Adrenal gland (tissue), 9 donors: ENCODE measurements at regions not wholly inside any gene's neighbourhood (a gene's known extent, or its start where the extent isn't known, plus 50 kb on each side); places are given as distances from the start of the nearest gene placed in this dataset.
"Not testable (repeated sequence)": the region's sequence is repeated elsewhere in the genome, so short reads cannot be mapped to it uniquely, and the experiment has no call there.

ENCODE experiments used
- DNase-seq, 7 donors: peaks; one replicate each; pipeline ENCODE4 v3.0.0-alpha.2; 2019 to 2020
- H3K27ac ChIP-seq, 5 donors: fragments of 200-600 bp; sonication (generic) in 4 of 5; 1 replicate in 3 of 5; 2 replicates in 2 of 5; pipeline versions ENCODE4 v1.5.1 to v1.8.0; 2016 to 2020; ENCODE audit warnings: mild to moderate bottlenecking in 1 of 5
- H3K27me3 ChIP-seq: fragments of 200-600 bp; 2 replicates; pipeline ENCODE4 v1.8.0; 2021
- H3K36me3 ChIP-seq, 2 donors: fragments of 200-600 bp; replicated peaks in 1 of 2; 1 replicate in 1 of 2; 2 replicates in 1 of 2; pipeline versions ENCODE4 v1.5.1 to v1.8.0; 2018 to 2022
- H3K4me1 ChIP-seq, 2 donors: fragments of 200-600 bp; replicated peaks in 1 of 2; 1 replicate in 1 of 2; 2 replicates in 1 of 2; pipeline versions ENCODE4 v1.5.1 to v1.8.0; 2018 to 2021
- H3K4me3 ChIP-seq, 4 donors: fragments of 200-600 bp; sonication (generic) in 3 of 4; one replicate each; pipeline ENCODE4 v1.5.1; 2016 to 2018
- H3K9me3 ChIP-seq, 3 donors: fragments of 200-600 bp; sonication (generic) in 1 of 3; replicated peaks in 1 of 3; 1 replicate in 2 of 3; 2 replicates in 1 of 3; pipeline versions ENCODE4 v1.5.1 to v1.8.0; 2016 to 2021
- WGBS, 4 donors: extraction: QIAGEN DNeasy Blood & Tissue Kit in 2 of 4; methylation state at CpG; one replicate each; pipeline versions ENCODE4 v1.1.5 to v1.1.7; 2013 to 2017; 5-methylcytosine and 5-hydroxymethylcytosine counted together
- intact Hi-C, 2 donors: fragments of 100-400 bp; cut with DNase I; formaldehyde crosslinking; loops; one replicate each; pipeline versions ENCODE4 v1.14.1 to v1.15.0; 2022 to 2023
- donor health status: healthy with polysubstance abuse.
- donor health status: Bipolar disorder and iron deficiency.
- donor health status: DM: yes; HTN: yes; CAD: no.
- donor health status: DM: no; HTN: no; CAD: no.
- donor health status: DM: no; HTN: no; CAD: no.

DNA sequence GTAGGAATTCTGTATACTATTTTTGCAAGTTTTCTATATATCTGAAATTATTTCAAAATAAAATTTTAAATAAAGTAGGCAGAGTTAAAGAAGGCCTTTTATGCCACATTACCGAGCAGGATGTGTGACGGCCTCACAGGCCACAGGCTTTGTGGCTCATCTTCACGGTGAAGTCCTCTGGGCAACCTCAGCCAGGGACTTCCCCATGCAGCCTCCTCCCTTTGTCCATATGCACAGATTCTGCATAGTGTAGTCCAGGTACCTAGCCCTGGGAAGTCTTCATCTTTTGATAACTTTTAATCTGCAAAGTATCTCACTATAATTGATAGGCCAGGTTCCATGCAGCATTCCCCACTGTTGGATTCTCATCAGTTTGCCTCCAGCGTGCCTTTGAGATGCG lies 62.8 kb downstream of the ARHGAP11B start:
- 84 to 99% (median 95%) methylated on average over 4 to 5 of the region's 5 CpGs for WGBS, 4 donors
- H3K9me3 ChIP-seq: not testable (repeated sequence)

DNA sequence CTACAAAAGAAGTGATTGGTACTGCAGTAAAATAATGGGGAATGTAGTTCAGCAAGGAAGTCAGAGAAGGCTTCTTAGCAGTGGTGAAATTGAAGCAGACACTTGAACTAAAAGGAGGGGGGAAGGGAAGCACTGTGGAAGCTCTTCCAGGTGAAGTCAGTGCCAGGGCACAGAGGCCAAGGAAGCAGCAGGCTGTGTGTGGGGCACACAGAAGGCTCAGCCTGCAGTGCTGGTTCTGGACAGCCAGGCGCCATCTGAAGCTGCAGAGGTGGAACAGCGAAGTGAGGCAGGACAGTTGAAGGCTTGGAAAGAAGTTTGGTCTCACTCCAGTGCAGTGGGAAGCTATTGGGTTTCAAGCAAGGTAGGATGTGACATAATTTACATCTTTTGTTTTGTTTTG lies 64.2 kb downstream of the ARHGAP11B start:
- H3K27ac ChIP-seq, H3K27me3 ChIP-seq, H3K4me3 ChIP-seq, intact Hi-C loops, H3K9me3 ChIP-seq, H3K4me1 ChIP-seq, H3K36me3 ChIP-seq, DNase-seq: not testable (repeated sequence)
- WGBS, 4 donors: 65 to 90% (median 77%) methylated on average over 2 of the region's 2 CpGs; no CpG with 5 or more reads in 1 of the 4 donors

More for the DNA sequence above, 62.8 kb downstream of the ARHGAP11B start:
- DNase-seq, intact Hi-C loops, H3K4me3 ChIP-seq, H3K27ac ChIP-seq, H3K4me1 ChIP-seq, H3K36me3 ChIP-seq, H3K27me3 ChIP-seq: not testable (repeated sequence)

DNA sequence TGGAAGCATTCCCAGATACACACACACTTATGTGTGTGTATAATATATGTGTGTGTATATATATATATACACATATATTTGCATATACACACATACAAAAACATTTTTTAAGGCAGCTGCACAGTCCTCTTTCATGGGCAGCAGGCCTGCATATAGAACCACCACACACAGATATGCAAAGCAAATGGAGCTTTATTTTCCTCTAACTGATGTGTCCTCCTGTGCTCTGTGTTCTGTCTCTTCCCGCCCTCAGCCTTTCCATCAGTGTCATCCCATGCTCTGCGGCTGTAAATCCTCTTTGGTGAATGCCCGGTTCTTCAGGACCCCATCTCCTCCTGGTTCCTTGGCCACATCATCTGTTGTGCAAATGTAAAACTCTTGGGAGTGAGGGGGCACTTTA lies 69.9 kb downstream of the ARHGAP11B start:
- intact Hi-C loops, H3K4me3 ChIP-seq, DNase-seq, H3K9me3 ChIP-seq, H3K36me3 ChIP-seq, H3K27me3 ChIP-seq, H3K4me1 ChIP-seq, H3K27ac ChIP-seq: not testable (repeated sequence)
- WGBS, 4 donors: 100% methylated on average over 1 to 2 of the region's 3 CpGs; no CpG with 5 or more reads in 2 of the 4 donors

DNA sequence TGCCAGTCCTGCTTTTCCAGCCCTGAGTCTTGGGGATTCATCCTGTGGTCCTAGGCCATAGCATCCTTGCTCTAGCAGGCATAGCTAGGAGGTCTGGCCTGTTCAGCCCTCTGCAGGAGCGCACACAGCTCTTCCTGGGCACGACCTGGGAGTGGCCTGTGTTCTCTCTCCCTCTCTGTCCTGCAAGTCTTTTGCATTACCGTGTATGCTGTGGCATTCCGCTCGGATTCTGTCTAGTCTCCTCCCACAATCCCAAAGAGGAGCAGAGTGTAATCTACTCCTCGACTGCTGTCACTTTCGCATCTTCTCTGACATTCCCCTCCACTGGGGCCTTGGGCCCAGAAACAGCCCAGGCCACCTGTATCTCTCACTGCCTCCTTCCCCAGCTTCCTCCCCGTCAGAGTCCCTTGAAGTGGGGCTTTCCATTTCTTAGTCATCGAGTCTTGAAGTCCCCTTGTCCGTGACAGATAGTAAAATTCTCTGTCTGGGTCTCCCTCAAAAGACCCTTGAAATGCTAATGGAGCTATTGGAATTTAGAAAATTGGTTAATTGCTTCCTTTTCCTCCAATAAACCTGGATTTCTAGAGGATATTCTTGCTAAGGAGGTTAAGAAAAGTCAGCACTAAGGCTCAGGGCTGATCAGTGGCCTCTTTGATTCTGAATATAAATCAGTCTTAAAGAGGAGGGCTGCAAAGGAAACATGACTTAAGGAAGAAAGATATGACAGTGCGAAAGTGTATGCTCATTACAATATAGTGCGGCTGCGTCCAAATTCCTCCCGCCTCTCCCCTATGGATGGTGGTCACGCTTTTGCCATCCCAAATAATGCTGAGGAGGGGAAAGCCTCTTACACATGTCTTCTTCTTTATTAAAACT lies 70.7 kb downstream of the ARHGAP11B start:
- intact Hi-C loops, H3K4me3 ChIP-seq, H3K4me1 ChIP-seq, H3K36me3 ChIP-seq, DNase-seq, H3K27me3 ChIP-seq, H3K27ac ChIP-seq, H3K9me3 ChIP-seq: not testable (repeated sequence)
- WGBS, 4 donors: 88 to 96% (median 93%) methylated on average over 3 to 7 of the region's 15 CpGs

DNA sequence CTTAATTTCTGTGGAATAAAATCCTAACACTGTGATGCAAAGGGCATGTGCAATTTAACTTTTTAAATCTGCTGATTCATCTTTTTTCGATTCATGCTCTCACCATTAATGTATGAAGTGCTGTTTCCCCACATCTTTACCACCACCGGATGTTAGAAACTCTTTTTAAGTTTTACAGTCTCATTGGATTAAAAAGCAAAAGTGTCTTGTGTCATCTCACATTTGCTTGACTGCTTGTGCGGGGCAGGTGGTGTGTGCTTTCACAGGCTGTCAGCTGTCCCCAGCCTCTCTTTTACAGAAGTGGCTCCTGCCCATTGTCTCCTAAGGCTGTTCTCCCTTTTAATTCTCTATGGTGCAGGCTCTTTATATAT lies 71.4 kb downstream of the ARHGAP11B start:
- DNase-seq, H3K27me3 ChIP-seq, intact Hi-C loops, H3K4me1 ChIP-seq, H3K36me3 ChIP-seq, H3K9me3 ChIP-seq, H3K27ac ChIP-seq, H3K4me3 ChIP-seq: not testable (repeated sequence)
- WGBS, 4 donors: 73 to 91% (median 85%) methylated on average over 2 to 3 of the region's 3 CpGs

DNA sequence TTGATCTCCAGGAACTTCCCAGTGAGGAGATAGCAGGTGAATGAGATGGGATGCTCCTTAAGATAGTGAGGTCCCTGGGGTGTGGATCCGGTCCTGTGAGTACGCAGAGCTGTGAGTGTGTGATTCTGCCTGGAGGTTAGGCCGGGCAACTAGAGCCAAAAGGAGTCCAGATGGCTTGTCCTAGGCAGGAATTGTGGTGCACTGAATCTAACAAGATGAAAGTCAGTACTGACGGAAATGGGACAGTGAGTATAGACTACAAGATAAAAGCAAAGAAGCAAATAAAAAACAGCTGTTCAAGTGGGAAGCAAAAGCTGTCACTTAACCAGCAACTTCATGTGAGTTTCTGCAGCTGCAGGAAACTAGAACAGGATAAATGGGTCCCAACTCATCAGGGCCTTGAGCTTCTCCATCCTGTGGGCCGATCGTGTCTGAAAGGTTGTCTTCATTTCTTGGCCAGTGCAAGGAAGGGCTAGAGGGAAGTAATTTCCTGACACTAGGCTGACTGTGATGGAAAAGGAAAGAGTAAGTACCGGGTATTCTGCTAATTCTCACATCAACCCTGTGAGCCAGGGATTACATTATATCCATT lies 74.2 kb downstream of the ARHGAP11B start:
- 74 to 90% (median 76%) methylated on average over 2 to 4 of the region's 7 CpGs; no CpG with 5 or more reads in 1 of the 4 donors for WGBS, 4 donors
- H3K36me3 ChIP-seq, H3K27ac ChIP-seq, H3K4me3 ChIP-seq, intact Hi-C loops, H3K4me1 ChIP-seq, DNase-seq, H3K9me3 ChIP-seq, H3K27me3 ChIP-seq: not testable (repeated sequence)

DNA sequence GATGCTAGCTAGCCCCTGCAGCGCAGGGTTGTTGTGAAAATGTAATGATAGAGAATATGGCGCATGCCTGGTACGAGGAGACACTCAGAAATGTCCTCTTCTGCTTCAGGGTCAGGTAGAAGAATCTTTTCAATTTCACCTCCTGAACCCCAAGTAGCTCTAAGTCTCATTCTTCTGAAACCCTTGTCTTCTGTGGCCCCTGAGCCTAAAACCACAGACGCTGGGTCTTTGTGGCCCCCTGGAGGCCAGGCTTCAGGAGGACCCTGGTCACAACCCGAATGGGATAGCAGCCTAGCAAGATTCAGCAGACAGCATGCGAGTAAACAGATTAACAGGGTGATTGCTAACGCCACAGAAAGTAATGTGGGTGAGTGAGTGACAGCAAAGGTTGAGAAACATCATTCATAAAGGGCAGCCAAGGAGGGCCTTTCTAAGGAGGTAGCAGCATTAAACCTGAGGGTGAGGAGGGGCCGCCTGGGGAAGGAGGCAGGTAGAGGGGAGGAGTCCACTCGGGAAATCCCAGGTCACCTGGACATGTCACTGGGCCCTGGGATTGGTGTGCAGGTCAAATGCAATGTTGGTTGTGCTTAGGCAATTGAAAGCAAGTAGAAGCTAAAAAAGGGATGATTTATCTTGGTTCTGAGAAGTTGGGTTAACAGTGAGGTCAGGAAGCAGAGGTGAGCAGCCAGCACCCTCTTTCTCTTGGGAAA lies 82.2 kb downstream of the ARHGAP11B start:
- H3K27ac ChIP-seq, intact Hi-C loops, H3K9me3 ChIP-seq, H3K4me1 ChIP-seq, H3K27me3 ChIP-seq, H3K36me3 ChIP-seq, H3K4me3 ChIP-seq, DNase-seq: not testable (repeated sequence)
- 84 to 93% (median 89%) methylated on average over 6 to 9 of the region's 9 CpGs for WGBS, 4 donors

DNA sequence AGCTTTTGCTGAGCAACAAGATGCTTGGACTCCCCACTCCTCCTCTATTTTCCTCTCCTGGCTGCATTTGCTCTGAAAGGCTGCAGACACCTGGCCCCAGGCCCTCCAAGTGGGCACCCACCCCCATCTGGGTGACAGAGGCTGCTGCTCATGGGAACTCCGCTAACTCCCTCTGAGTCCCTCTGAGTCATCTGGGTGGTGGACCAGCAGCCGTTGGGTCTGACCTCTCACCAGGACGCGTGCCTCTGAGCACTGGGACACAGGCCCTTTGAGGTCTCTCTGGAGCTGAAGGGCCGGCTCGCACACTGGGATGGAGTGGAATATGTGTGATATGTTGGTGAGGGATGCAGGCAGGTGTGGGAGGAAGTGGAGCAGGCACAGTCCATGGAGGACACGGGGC lies 82.9 kb downstream of the ARHGAP11B start:
- DNase-seq, H3K4me1 ChIP-seq, H3K4me3 ChIP-seq, H3K9me3 ChIP-seq, H3K27me3 ChIP-seq, H3K27ac ChIP-seq, intact Hi-C loops, H3K36me3 ChIP-seq: not testable (repeated sequence)
- WGBS, 4 donors: 89 to 92% methylated on average over 2 to 4 of the region's 7 CpGs; no CpG with 5 or more reads in 2 of the 4 donors

DNA sequence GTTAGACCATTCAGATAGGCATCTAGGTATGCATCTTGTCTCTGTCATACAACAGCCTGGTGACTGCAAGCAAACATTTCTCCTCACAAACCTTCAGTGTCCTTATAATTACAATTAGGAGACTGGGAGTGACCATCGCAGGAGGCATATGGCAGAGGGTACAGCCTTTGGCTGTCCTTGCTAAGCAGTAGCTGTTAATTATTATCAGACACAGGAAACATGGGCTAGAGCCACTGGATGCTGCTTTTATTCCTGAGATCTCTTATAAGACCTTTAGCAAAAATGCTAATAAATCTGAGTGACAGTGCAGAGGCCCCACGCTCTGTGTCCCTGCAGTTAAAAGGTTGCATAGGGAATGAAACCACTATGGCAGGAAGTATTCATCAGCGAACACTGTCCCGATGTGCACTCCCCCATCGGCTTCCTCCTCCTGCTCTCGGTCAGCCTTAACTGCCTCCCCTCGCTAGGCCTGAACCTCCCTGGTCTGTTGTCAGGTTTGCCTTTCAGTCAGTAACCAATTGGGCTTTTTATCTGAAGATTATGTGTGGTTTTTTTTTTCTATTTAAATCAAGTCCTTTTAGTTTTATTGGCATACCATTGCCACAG lies 92.2 kb downstream of the ARHGAP11B start:
- DNase-seq, H3K27me3 ChIP-seq, H3K4me1 ChIP-seq, H3K36me3 ChIP-seq, H3K27ac ChIP-seq, intact Hi-C loops, H3K4me3 ChIP-seq, H3K9me3 ChIP-seq: not testable (repeated sequence)
- 64 to 88% (median 79%) methylated on average over 4 to 7 of the region's 7 CpGs for WGBS, 4 donors

DNA sequence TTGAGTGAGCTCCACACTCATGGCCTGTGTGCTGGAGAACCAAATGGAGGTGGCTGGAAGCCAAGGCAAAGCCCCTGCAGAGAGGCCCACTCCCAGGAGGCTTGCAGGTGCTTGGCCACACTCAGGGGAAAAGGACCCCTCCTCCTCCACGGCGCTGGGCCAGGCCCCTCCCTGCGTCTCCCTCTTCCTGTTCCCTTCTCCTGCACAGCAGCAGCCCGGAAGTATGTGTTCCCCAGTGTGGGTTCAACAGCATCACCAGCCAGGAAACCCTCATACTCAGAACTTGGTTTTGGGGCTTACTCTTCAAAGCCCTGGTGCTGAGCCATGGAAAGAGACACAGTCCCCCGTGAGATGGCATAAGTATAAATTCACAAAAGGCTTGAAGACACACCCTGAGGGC lies 93.4 kb downstream of the ARHGAP11B start:
- 71 to 97% (median 85%) methylated on average over 5 of the region's 5 CpGs for WGBS, 4 donors
- H3K9me3 ChIP-seq, H3K36me3 ChIP-seq, H3K27ac ChIP-seq, H3K4me1 ChIP-seq, H3K4me3 ChIP-seq, H3K27me3 ChIP-seq, intact Hi-C loops, DNase-seq: not testable (repeated sequence)
